ENCODE measurements at regions not wholly inside any gene's neighbourhood (a gene's known extent, or its start where the extent isn't known, plus 50 kb on each side); places are given as distances from the start of the nearest gene placed in this dataset.
"Not testable (repeated sequence)": the region's sequence is repeated elsewhere in the genome, so short reads cannot be mapped to it uniquely, and the experiment has no call there.

GRCh38 chr18:60898111-60898510 is 435.1 kb upstream of the CDH20 start:
- Histone ChIP-seq H3K4me1 (ENCODE audit: insufficient read depth, low read length) (no peaks in the 10 kb centered on the region), H3K4me3 (ENCODE audit: low read length) (no peak overlapping the region), H3K27me3 (ENCODE audit: insufficient read depth, low read length) (no peaks in the 10 kb centered on the region), H3K36me3 (ENCODE audit: insufficient read depth, low read depth, low read length) (no peaks in the 10 kb centered on the region), H3K27ac (ENCODE audit: low read length) (no peak overlapping the region), H3K9me3 (ENCODE audit: insufficient read depth, low read depth, low read length) (no peaks in the 10 kb centered on the region), H3K9ac (ENCODE audit: low read depth, low read length) (no peak overlapping the region)

DNA sequence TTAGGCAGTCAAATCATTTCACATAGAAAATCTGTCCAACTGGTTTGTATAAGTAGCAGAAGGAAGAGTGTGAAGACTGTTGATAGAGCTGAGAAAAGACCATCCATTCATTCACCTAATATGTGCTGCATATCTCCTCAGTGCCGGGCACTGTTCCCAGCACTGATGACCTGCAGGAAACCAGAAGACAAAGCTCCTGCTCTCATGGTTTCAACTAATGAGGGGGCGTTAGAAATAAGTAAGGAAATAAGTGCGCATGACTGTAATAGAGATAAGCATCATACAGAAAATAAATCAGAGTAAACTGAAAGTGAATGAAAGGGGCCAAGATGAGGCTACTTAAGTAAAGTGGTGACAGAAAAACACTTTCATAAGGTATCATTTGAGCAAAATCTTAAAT is 427.5 kb upstream of the CDH20 start:
- no peaks in the 10 kb centered on the region for H3K9me3 ChIP-seq (ENCODE audit: insufficient read depth, low read depth, low read length)
- H3K36me3 ChIP-seq (ENCODE audit: insufficient read depth, low read depth, low read length) = no peaks in the 10 kb centered on the region
- no peak overlapping the region for H3K27ac ChIP-seq (ENCODE audit: low read length)
- no peak overlapping the region for H3K9ac ChIP-seq (ENCODE audit: low read depth, low read length)
- H3K4me3 ChIP-seq (ENCODE audit: low read length) = no peak overlapping the region
- no peaks in the 10 kb centered on the region for H3K27me3 ChIP-seq (ENCODE audit: insufficient read depth, low read length)
- H3K4me1 ChIP-seq (ENCODE audit: insufficient read depth, low read length) = no peaks in the 10 kb centered on the region

DNA sequence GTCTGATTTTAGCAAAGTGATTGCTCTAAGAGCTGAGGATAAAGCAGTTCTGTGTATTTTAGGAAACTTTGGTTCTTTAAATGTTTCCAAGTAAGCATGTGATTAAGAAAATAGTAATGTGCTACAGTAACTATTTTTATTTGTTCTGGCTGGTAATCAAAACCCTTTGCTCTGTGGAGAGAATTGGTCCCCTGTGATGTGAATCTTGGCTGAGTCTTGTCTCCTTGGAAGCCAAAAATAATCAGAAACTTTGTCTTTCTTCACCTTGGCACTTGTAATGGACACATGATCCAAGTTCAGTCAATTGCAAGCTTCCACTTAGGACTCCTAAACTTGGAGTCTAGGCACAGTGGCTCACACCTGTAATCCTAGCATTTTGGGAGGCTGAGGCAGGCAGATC is 422.7 kb upstream of the CDH20 start:
- Histone ChIP-seq H3K36me3 (ENCODE audit: insufficient read depth, low read depth, low read length) (no peaks in the 10 kb centered on the region), H3K4me3 (ENCODE audit: low read length) (no peak overlapping the region), H3K27ac (ENCODE audit: low read length) (no peak overlapping the region), H3K9me3 (ENCODE audit: insufficient read depth, low read depth, low read length) (no peaks in the 10 kb centered on the region), H3K4me1 (ENCODE audit: insufficient read depth, low read length) (peaks cover 5% of the 10 kb centered on the region; the same call in 1 of the 2 replicates), H3K9ac (ENCODE audit: low read depth, low read length) (no peak overlapping the region), H3K27me3 (ENCODE audit: insufficient read depth, low read length) (no peaks in the 10 kb centered on the region)

DNA sequence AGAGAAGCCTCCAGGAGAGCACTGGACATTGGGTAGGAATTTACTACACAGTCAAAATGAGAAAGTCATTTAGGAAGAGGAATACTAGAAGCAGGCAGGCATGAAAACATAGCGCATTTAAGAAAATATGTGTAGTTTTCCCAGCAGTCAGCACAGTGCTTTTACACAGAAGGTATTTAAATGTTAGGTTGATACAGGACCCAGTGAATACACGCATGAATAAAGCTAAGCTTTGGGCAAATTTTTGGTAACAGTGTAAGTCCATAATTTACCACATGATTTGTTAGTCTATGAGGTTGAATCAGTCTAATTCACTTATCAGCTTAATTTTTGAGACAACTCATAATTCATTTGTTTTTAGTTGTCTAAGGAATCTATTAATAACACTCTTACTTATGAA is 421.7 kb upstream of the CDH20 start:
- Histone ChIP-seq H3K27ac (ENCODE audit: low read length) (no peak overlapping the region), H3K9me3 (ENCODE audit: insufficient read depth, low read depth, low read length) (no peaks in the 10 kb centered on the region), H3K4me3 (ENCODE audit: low read length) (no peak overlapping the region), H3K27me3 (ENCODE audit: insufficient read depth, low read length) (no peaks in the 10 kb centered on the region), H3K9ac (ENCODE audit: low read depth, low read length) (no peak overlapping the region), H3K36me3 (ENCODE audit: insufficient read depth, low read depth, low read length) (no peaks in the 10 kb centered on the region), H3K4me1 (ENCODE audit: insufficient read depth, low read length) (peaks cover 5% of the 10 kb centered on the region; the same call in 1 of the 2 replicates)

GRCh38 chr18:60915160-60915559 is 418.1 kb upstream of the CDH20 start:
- no peak overlapping the region for H3K4me3 ChIP-seq (ENCODE audit: low read length)
- H3K4me1 ChIP-seq (ENCODE audit: insufficient read depth, low read length) = peaks cover 5% of the 10 kb centered on the region; the same call in 1 of the 2 replicates
- no peak overlapping the region for H3K9ac ChIP-seq (ENCODE audit: low read depth, low read length)
- no peaks in the 10 kb centered on the region for H3K27me3 ChIP-seq (ENCODE audit: insufficient read depth, low read length)
- H3K27ac ChIP-seq (ENCODE audit: low read length) = no peak overlapping the region
- no peaks in the 10 kb centered on the region for H3K9me3 ChIP-seq (ENCODE audit: insufficient read depth, low read depth, low read length)
- no peaks in the 10 kb centered on the region for H3K36me3 ChIP-seq (ENCODE audit: insufficient read depth, low read depth, low read length)

- not testable (repeated sequence) for H3K36me3 ChIP-seq (ENCODE audit: insufficient read depth, low read depth, low read length); H3K4me3 ChIP-seq (ENCODE audit: low read length); H3K9me3 ChIP-seq (ENCODE audit: insufficient read depth, low read depth, low read length); H3K4me1 ChIP-seq (ENCODE audit: insufficient read depth, low read length); H3K27me3 ChIP-seq (ENCODE audit: insufficient read depth, low read length); H3K27ac ChIP-seq (ENCODE audit: low read length); H3K9ac ChIP-seq (ENCODE audit: low read depth, low read length)
Measured at GRCh38 chr18:60918862-60919261, 414.4 kb upstream of the CDH20 start.

- peaks cover 5% of the 10 kb centered on the region; the same call in 1 of the 2 replicates for H3K4me1 ChIP-seq (ENCODE audit: insufficient read depth, low read length)
- H3K9me3 ChIP-seq (ENCODE audit: insufficient read depth, low read depth, low read length) = no peaks in the 10 kb centered on the region
- no peak overlapping the region for H3K27ac ChIP-seq (ENCODE audit: low read length)
- no peaks in the 10 kb centered on the region for H3K27me3 ChIP-seq (ENCODE audit: insufficient read depth, low read length)
- no peaks in the 10 kb centered on the region for H3K36me3 ChIP-seq (ENCODE audit: insufficient read depth, low read depth, low read length)
- no peak overlapping the region for H3K9ac ChIP-seq (ENCODE audit: low read depth, low read length)
- H3K4me3 ChIP-seq (ENCODE audit: low read length) = no peak overlapping the region
Measured at GRCh38 chr18:60925892-60926291, 407.3 kb upstream of the CDH20 start.

GRCh38 chr18:60929966-60930365 is 403.3 kb upstream of the CDH20 start:
- no peak overlapping the region for H3K4me3 ChIP-seq (ENCODE audit: low read length)
- no peaks in the 10 kb centered on the region for H3K27me3 ChIP-seq (ENCODE audit: insufficient read depth, low read length)
- H3K4me1 ChIP-seq (ENCODE audit: insufficient read depth, low read length) = no peaks in the 10 kb centered on the region
- no peaks in the 10 kb centered on the region for H3K9me3 ChIP-seq (ENCODE audit: insufficient read depth, low read depth, low read length)
- no peaks in the 10 kb centered on the region for H3K36me3 ChIP-seq (ENCODE audit: insufficient read depth, low read depth, low read length)
- no peak overlapping the region for H3K27ac ChIP-seq (ENCODE audit: low read length)
- H3K9ac ChIP-seq (ENCODE audit: low read depth, low read length) = no peak overlapping the region

DNA sequence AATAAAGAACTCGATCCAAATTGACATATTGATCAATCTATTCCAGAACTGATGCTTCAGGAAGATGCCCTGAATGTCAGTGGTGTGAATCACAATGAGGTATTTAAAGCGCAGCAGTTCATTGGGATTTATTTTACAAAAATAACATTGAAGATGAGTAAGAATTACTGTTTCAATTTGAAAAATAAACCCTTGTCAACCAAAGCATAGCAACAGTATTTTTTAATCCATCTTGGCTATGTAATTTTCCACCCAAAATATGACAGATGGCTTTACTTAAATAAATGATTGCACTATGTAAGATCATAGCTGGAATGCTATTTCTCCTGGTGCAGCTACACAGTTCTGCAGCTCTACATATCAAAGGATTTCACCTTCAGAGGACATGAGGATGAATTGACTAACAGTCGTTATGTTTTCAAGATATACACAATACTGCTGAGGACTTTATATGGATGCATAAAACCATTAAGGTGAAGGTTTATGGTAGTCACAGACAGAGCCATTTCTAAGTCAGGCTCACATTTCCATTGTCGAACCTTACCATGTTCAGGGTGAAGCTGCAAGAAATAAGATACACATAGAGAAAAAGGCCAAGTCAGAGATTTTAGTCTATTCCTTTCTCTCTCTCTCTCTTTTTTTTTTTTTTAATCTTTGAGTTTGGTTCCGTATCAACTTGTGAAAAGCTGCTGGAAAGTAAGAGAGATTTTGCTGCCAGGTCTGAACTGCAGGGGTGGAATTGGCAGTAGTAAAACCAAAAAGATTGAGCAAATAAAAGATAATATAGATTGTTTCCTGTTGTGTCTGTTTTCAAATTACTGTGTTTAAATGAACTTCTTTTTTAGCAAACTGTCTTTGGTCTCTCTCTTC is 398.0 kb upstream of the CDH20 start:
- Histone ChIP-seq H3K36me3 (ENCODE audit: insufficient read depth, low read depth, low read length) (no peaks in the 10 kb centered on the region), H3K9me3 (ENCODE audit: insufficient read depth, low read depth, low read length) (no peaks in the 10 kb centered on the region), H3K4me1 (ENCODE audit: insufficient read depth, low read length) (no peaks in the 10 kb centered on the region), H3K27me3 (ENCODE audit: insufficient read depth, low read length) (no peaks in the 10 kb centered on the region), H3K4me3 (ENCODE audit: low read length) (no peak overlapping the region), H3K9ac (ENCODE audit: low read depth, low read length) (no peak overlapping the region), H3K27ac (ENCODE audit: low read length) (no peak overlapping the region)

- H3K27me3 ChIP-seq (ENCODE audit: insufficient read depth, low read length) = no peaks in the 10 kb centered on the region
- H3K4me3 ChIP-seq (ENCODE audit: low read length) = no peak overlapping the region
- no peaks in the 10 kb centered on the region for H3K4me1 ChIP-seq (ENCODE audit: insufficient read depth, low read length)
- H3K27ac ChIP-seq (ENCODE audit: low read length) = no peak overlapping the region
- no peaks in the 10 kb centered on the region for H3K9me3 ChIP-seq (ENCODE audit: insufficient read depth, low read depth, low read length)
- H3K9ac ChIP-seq (ENCODE audit: low read depth, low read length) = no peak overlapping the region
- no peaks in the 10 kb centered on the region for H3K36me3 ChIP-seq (ENCODE audit: insufficient read depth, low read depth, low read length)
Measured at GRCh38 chr18:60936101-60936500, 397.1 kb upstream of the CDH20 start.

DNA sequence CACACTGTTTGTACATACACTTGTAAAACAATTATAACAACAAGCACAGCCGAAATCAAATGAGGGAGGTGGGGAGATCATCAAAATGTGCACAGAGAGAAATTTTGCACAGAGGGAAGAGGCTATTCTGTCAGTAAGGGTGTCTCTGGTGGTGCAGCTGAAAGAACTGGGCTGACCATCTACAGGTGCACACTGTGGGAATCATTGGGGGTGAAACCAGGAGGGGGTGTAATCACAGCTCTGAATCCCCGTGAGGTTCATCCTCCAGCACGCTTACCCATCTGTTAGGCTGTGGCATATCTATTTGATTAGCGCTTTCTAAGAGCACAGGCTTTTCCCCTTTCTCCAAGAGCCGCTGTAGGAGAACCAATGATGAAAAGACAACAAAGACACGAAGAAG is 389.9 kb upstream of the CDH20 start:
- Histone ChIP-seq H3K27me3 (ENCODE audit: insufficient read depth, low read length) (no peaks in the 10 kb centered on the region), H3K4me3 (ENCODE audit: low read length) (no peak overlapping the region), H3K36me3 (ENCODE audit: insufficient read depth, low read depth, low read length) (no peaks in the 10 kb centered on the region), H3K9ac (ENCODE audit: low read depth, low read length) (no peak overlapping the region), H3K4me1 (ENCODE audit: insufficient read depth, low read length) (no peaks in the 10 kb centered on the region), H3K9me3 (ENCODE audit: insufficient read depth, low read depth, low read length) (no peaks in the 10 kb centered on the region), H3K27ac (ENCODE audit: low read length) (no peak overlapping the region)

- no peaks in the 10 kb centered on the region for H3K4me1 ChIP-seq (ENCODE audit: insufficient read depth, low read length)
- no peaks in the 10 kb centered on the region for H3K27me3 ChIP-seq (ENCODE audit: insufficient read depth, low read length)
- no peaks in the 10 kb centered on the region for H3K36me3 ChIP-seq (ENCODE audit: insufficient read depth, low read depth, low read length)
- H3K27ac ChIP-seq (ENCODE audit: low read length) = no peak overlapping the region
- no peak overlapping the region for H3K9ac ChIP-seq (ENCODE audit: low read depth, low read length)
- no peak overlapping the region for H3K4me3 ChIP-seq (ENCODE audit: low read length)
- H3K9me3 ChIP-seq (ENCODE audit: insufficient read depth, low read depth, low read length) = no peaks in the 10 kb centered on the region; the same call in 1 of the 2 replicates
Measured at GRCh38 chr18:60950634-60951033, 382.6 kb upstream of the CDH20 start.
